ENCODE measurements at regions not wholly inside any gene's neighbourhood (a gene's known extent, or its start where the extent isn't known, plus 50 kb on each side); places are given as distances from the start of the nearest gene placed in this dataset.

GRCh38 chr18:41131050-41131449, 824.0 kb upstream of the PIK3C3 start (continued):
- no peak for TF ChIP-seq CHD7 (IDR thresholded peaks at IDR 0.05; ENCODE audit: insufficient replicate concordance, low read length)
- TF ChIP-seq BCL11A (IDR thresholded peaks at IDR 0.05; ENCODE audit: low read depth in 2 of 2, low read length in 2 of 2): no peak
- no peak for TF ChIP-seq RBBP5 (IDR thresholded peaks at IDR 0.05; ENCODE audit: borderline replicate concordance, low read depth, low read length)
- no peak for TF ChIP-seq CHD2 (IDR thresholded peaks at IDR 0.05; ENCODE audit: low read length)
- no peak for TF ChIP-seq MAFK (IDR thresholded peaks at IDR 0.05; ENCODE audit: low read depth, low read length)
- no peak for TF ChIP-seq NRF1 (IDR thresholded peaks at IDR 0.05; ENCODE audit: low read depth, low read length)
- no peak for TF ChIP-seq MAX (IDR thresholded peaks at IDR 0.05)

All from H1 (cell line).